ENCODE measurements at regions not wholly inside any gene's neighbourhood (a gene's known extent, or its start where the extent isn't known, plus 50 kb on each side); places are given as distances from the start of the nearest gene placed in this dataset.

- no peak for DNase-seq (ENCODE audit: extremely low spot score)
- ChIA-PET CTCF (interaction anchor here (0.9 kb wide), 1 partner anchor 24 kb away, joined by 3 read pairs; no protein-coding TSS in a partner anchor), POLR2A (no interaction called here)
- no peak for TF ChIP-seq CTCF (IDR thresholded peaks at IDR 0.05; ENCODE audit: control extremely low read depth, extremely low read depth, low read depth, missing control alignments)
These were observed 66.5 kb downstream of the ADRA2C start for GRCh38 chr4:3832536-3833220.

- CTCF ChIA-PET, result interaction anchor here (0.9 kb wide), 1 partner anchor 23 kb away, joined by 3 read pairs; no protein-coding TSS in a partner anchor
These were observed 67.3 kb downstream of the ADRA2C start for GRCh38 chr4:3833326-3833989.

GRCh38 chr4:3834186-3834662 is 68.0 kb downstream of the ADRA2C start:
- TF ChIP-seq CTCF (IDR thresholded peaks at IDR 0.05; ENCODE audit: control extremely low read depth, extremely low read depth, low read depth, missing control alignments), result no peak
- DNase-seq (ENCODE audit: extremely low spot score), result no peak
- ChIA-PET CTCF (no interaction called here), POLR2A (no interaction called here)

More at GRCh38 chr4:3833326-3833989, 67.3 kb downstream of the ADRA2C start:
- no peak for DNase-seq (ENCODE audit: extremely low spot score)
- POLR2A ChIA-PET, result no interaction called here
- TF ChIP-seq CTCF (IDR thresholded peaks at IDR 0.05; ENCODE audit: control extremely low read depth, extremely low read depth, low read depth, missing control alignments), result no peak

GRCh38 chr4:3834663-3835521 is 68.7 kb downstream of the ADRA2C start:
- ChIA-PET POLR2A (no interaction called here), CTCF (no interaction called here)
- no peak for DNase-seq (ENCODE audit: extremely low spot score)
- no peak for TF ChIP-seq CTCF (IDR thresholded peaks at IDR 0.05; ENCODE audit: control extremely low read depth, extremely low read depth, low read depth, missing control alignments)

- no peak for DNase-seq (ENCODE audit: extremely low spot score)
- ChIA-PET POLR2A (no interaction called here), CTCF (no interaction called here)
These were observed 69.6 kb downstream of the ADRA2C start for GRCh38 chr4:3835527-3836405.

More at GRCh38 chr4:3835527-3836405, 69.6 kb downstream of the ADRA2C start:
- no peak for TF ChIP-seq CTCF (IDR thresholded peaks at IDR 0.05; ENCODE audit: control extremely low read depth, extremely low read depth, low read depth, missing control alignments)
